Hepatocyte (in vitro differentiated cells): ENCODE measurements at regions not wholly inside any gene's neighbourhood (a gene's known extent, or its start where the extent isn't known, plus 50 kb on each side); places are given as distances from the start of the nearest gene placed in this dataset.

ENCODE experiments used
- DNase-seq: peaks from one replicate; pipeline ENCODE4 v3.0.0-alpha.2; 2016; ENCODE audit warnings: low spot score
- H2AFZ ChIP-seq: fragments of 200-600 bp; sonication (generic); 2 replicates; pipeline ENCODE4 v1.6.0; 2016; ENCODE audit warnings: antibody characterized with exemption, mild to moderate bottlenecking
- H3K27ac ChIP-seq: fragments of 200-600 bp; sonication (generic); 2 replicates; pipeline ENCODE4 v1.5.1; 2016; ENCODE audit warnings: mild to moderate bottlenecking
- H3K27me3 ChIP-seq: fragments of 200-600 bp; sonication (generic); 2 replicates; pipeline ENCODE4 v1.6.1; 2016
- H3K36me3 ChIP-seq: fragments of 200-600 bp; sonication (generic); replicated peaks from 2 replicates; pipeline ENCODE4 v1.5.1; 2016; ENCODE audit warnings: low read depth; ENCODE audit not compliant: insufficient read depth
- H3K4me1 ChIP-seq: fragments of 200-600 bp; sonication (generic); 2 replicates; pipeline ENCODE4 v1.5.1; 2016; ENCODE audit warnings: mild to moderate bottlenecking, moderate library complexity; ENCODE audit not compliant: insufficient read depth
- H3K4me2 ChIP-seq: fragments of 200-600 bp; sonication (generic); 2 replicates; pipeline ENCODE4 v1.6.0; 2016
- H3K4me3 ChIP-seq: fragments of 200-600 bp; sonication (generic); 2 replicates; pipeline ENCODE4 v1.5.1; 2016; ENCODE audit warnings: mild to moderate bottlenecking
- H3K79me2 ChIP-seq: fragments of 200-600 bp; sonication (generic); 2 replicates; pipeline ENCODE4 v1.6.0; 2017; ENCODE audit warnings: mild to moderate bottlenecking
- H3K9me2 ChIP-seq: fragments of 200-600 bp; sonication (generic); replicated peaks from 2 replicates; pipeline ENCODE4 v1.6.0; 2017; ENCODE audit warnings: mild to moderate bottlenecking; ENCODE audit not compliant: insufficient read depth
- H3K9me3 ChIP-seq: fragments of 200-600 bp; sonication (generic); 2 replicates; pipeline ENCODE4 v1.5.1; 2016; ENCODE audit warnings: low read depth, mild to moderate bottlenecking
- H4K20me1 ChIP-seq: fragments of 200-600 bp; sonication (generic); 2 replicates; pipeline ENCODE4 v1.6.0; 2016; ENCODE audit warnings: mild to moderate bottlenecking; ENCODE audit not compliant: insufficient read depth, poor library complexity, severe bottlenecking
- EZH2 ChIP-seq: fragments of 200-600 bp; sonication (generic); IDR thresholded peaks from 2 replicates; pipeline ENCODE4 v1.6.1; 2016; ENCODE audit warnings: antibody characterized with exemption, mild to moderate bottlenecking, borderline replicate concordance
- EZH2phosphoT487 ChIP-seq: fragments of 200-600 bp; sonication (generic); IDR thresholded peaks from one replicate; pipeline ENCODE4 v1.6.1; 2018; ENCODE audit warnings: antibody characterized with exemption, mild to moderate bottlenecking, low read depth, moderate library complexity; ENCODE audit not compliant: unreplicated experiment, severe bottlenecking
- WGBS: methylation state at CpG from one replicate; pipeline ENCODE4 v1.1.6; 2016; ENCODE audit warnings: low lambda C conversion rate; ENCODE audit errors: missing lambda C conversion rate; 5-methylcytosine and 5-hydroxymethylcytosine counted together
- TF ChIP-seq, protein P1 (sequence below): fragments of 200-600 bp; sonication (generic); IDR thresholded peaks from 2 replicates; pipeline ENCODE4 v1.5.1; 2016; ENCODE audit warnings: antibody characterized with exemption, mild to moderate bottlenecking; ENCODE audit not compliant: poor library complexity

DNA sequence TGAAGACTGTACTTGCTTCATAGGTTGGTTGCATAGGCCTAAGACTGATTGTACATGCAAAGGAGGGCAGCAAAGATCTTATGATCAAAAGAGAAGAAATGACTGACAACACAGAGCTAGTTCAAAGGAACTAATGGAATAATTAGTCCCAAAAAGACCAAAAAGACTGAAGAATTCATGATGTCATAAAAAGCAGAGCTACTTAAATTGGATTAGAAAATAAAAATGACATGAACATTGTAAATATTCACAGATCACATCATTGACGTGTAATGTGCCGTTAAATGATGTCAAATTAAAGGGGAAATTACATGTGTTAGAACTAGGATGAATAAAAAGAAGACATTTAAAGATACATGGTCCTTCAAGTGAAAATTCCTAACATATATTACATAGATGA, 616.8 kb downstream of the NR4A2 start:
- Histone ChIP-seq H4K20me1 (no peaks in the 10 kb centered on the region), H2AFZ (no peak overlapping the region)

DNA sequence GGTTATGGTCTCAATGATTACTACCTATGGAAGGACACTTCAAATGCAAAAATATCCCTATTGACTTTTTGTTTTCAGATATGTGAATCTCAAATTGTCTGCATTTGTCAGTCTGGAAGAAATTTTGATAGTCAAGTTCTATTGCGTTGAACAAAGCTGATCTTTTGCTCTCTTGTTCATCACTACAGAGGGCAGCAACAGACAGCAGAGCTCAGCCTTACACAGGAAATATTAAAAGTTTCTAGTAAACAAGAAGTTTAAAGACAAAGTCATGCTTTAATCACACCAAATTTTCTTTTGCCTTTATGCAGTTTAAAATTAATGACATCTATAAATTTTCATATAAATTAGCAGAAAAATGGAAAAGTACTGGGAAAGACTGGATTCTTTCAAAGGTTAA, 617.5 kb downstream of the NR4A2 start:
- no peaks in the 10 kb centered on the region for H4K20me1 ChIP-seq
- no peak overlapping the region for H3K27ac ChIP-seq
- TF ChIP-seq, protein P1, sequence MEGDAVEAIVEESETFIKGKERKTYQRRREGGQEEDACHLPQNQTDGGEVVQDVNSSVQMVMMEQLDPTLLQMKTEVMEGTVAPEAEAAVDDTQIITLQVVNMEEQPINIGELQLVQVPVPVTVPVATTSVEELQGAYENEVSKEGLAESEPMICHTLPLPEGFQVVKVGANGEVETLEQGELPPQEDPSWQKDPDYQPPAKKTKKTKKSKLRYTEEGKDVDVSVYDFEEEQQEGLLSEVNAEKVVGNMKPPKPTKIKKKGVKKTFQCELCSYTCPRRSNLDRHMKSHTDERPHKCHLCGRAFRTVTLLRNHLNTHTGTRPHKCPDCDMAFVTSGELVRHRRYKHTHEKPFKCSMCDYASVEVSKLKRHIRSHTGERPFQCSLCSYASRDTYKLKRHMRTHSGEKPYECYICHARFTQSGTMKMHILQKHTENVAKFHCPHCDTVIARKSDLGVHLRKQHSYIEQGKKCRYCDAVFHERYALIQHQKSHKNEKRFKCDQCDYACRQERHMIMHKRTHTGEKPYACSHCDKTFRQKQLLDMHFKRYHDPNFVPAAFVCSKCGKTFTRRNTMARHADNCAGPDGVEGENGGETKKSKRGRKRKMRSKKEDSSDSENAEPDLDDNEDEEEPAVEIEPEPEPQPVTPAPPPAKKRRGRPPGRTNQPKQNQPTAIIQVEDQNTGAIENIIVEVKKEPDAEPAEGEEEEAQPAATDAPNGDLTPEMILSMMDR = peak; percentile 16
- TF ChIP-seq EZH2 = no peak
- no peaks in the 10 kb centered on the region for H3K79me2 ChIP-seq
- no peaks in the 10 kb centered on the region for H3K9me2 ChIP-seq
- DNase-seq = no peak
- no peak overlapping the region for H3K4me2 ChIP-seq
- no peak overlapping the region for H3K4me3 ChIP-seq
- WGBS = 72% methylated on average over 1 of the region's 1 CpG
- H3K27me3 ChIP-seq = no peaks in the 10 kb centered on the region
- no peaks in the 10 kb centered on the region for H3K36me3 ChIP-seq
- H2AFZ ChIP-seq = no peak overlapping the region
- no peaks in the 10 kb centered on the region for H3K9me3 ChIP-seq
- no peaks in the 10 kb centered on the region for H3K4me1 ChIP-seq

More for the DNA sequence above, 616.8 kb downstream of the NR4A2 start:
- 72% methylated on average over 2 of the region's 2 CpGs for WGBS
- no peaks in the 10 kb centered on the region for H3K9me2 ChIP-seq
- no peak overlapping the region for H3K27ac ChIP-seq
- no peaks in the 10 kb centered on the region for H3K9me3 ChIP-seq
- H3K79me2 ChIP-seq = no peaks in the 10 kb centered on the region
- H3K4me1 ChIP-seq = no peaks in the 10 kb centered on the region
- H3K4me3 ChIP-seq = no peak overlapping the region
- no peaks in the 10 kb centered on the region for H3K27me3 ChIP-seq
- H3K36me3 ChIP-seq = no peaks in the 10 kb centered on the region
- DNase-seq = no peak
- TF ChIP-seq EZH2 = no peak
- TF ChIP-seq, protein P1 = no peak
- TF ChIP-seq EZH2phosphoT487 = no peak
- no peak overlapping the region for H3K4me2 ChIP-seq

DNA sequence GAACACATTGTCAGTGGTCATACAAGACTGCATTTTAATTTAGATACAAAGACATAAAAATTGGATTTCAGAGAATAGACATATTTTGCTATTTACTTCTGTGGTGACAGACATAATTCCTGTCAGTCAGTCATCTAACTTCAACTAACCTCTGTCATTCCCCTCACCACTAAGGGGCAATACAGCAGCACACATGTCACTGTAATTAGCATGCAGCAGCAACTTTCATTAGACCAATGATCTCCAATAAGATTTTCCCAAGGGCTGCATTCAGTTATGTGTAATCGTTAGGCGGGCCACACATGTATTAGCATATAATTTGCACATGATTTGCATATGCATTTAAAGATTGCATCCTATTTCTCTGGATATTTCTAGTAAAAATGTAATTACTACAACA, 624.5 kb downstream of the NR4A2 start:
- Histone ChIP-seq H3K79me2 (no peaks in the 10 kb centered on the region), H4K20me1 (no peaks in the 10 kb centered on the region), H3K4me1 (no peaks in the 10 kb centered on the region), H3K27me3 (no peaks in the 10 kb centered on the region), H3K4me3 (no peak overlapping the region), H3K36me3 (no peaks in the 10 kb centered on the region), H3K9me3 (no peaks in the 10 kb centered on the region), H3K9me2 (no peaks in the 10 kb centered on the region), H3K27ac (no peak overlapping the region), H2AFZ (no peak overlapping the region), H3K4me2 (no peak overlapping the region)
- DNase-seq = no peak
- WGBS = 82% methylated on average over 2 of the region's 2 CpGs
- TF ChIP-seq, protein P1 = no peak
- no peak for TF ChIP-seq EZH2phosphoT487
- no peak for TF ChIP-seq EZH2

DNA sequence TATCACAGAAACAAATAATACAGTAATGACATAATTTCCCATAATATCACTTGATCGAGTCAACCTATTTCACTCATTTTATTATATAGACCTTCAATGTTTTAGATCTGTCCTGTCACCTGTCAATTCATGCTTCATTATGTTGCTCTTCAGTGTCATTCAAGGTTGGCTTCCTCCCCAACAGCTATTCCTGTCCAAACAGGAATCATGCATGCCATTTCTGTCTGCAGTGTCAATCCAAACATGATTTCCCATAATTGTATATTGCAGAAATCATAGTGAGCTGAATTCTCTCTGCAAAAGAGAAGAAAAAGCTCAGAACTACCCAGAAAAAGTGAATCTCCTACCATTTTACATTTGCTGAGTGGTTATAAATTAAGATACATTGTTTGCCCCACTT, 628.6 kb downstream of the NR4A2 start:
- no peak for TF ChIP-seq EZH2phosphoT487
- TF ChIP-seq, protein P1 = no peak
- Histone ChIP-seq H3K4me2 (no peak overlapping the region), H3K27ac (no peak overlapping the region), H4K20me1 (no peaks in the 10 kb centered on the region), H2AFZ (no peak overlapping the region), H3K4me3 (no peak overlapping the region), H3K36me3 (no peaks in the 10 kb centered on the region), H3K9me2 (no peaks in the 10 kb centered on the region), H3K9me3 (no peaks in the 10 kb centered on the region), H3K27me3 (no peaks in the 10 kb centered on the region), H3K79me2 (no peaks in the 10 kb centered on the region), H3K4me1 (no peaks in the 10 kb centered on the region)
- WGBS = 96% methylated on average over 1 of the region's 1 CpG
- DNase-seq = no peak
